ENCODE measurements at regions not wholly inside any gene's neighbourhood (a gene's known extent, or its start where the extent isn't known, plus 50 kb on each side); places are given as distances from the start of the nearest gene placed in this dataset.

DNA sequence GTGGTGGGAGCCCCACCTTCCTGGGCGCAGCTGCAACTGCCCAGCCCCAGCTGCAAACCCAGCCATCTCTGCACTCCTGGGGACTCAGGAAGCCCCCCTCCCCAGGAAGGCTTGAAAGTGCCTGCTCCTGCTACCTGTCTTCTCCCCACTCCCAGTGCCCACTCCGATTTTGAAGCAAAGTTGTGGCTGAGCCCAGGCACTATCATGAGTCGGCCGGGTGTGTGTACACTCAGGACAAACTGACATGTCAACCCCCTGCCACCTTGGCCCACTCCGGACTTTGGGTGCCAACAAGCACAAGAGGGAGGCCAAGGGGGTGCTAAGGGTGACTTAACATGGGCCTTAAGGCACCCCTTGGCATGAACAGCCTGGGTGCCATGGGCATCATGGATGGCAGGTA, 325.5 kb upstream of the PTGER4 start:
- no peak for TF ChIP-seq JUN (IDR thresholded peaks at IDR 0.05)
- TF ChIP-seq, protein P1, sequence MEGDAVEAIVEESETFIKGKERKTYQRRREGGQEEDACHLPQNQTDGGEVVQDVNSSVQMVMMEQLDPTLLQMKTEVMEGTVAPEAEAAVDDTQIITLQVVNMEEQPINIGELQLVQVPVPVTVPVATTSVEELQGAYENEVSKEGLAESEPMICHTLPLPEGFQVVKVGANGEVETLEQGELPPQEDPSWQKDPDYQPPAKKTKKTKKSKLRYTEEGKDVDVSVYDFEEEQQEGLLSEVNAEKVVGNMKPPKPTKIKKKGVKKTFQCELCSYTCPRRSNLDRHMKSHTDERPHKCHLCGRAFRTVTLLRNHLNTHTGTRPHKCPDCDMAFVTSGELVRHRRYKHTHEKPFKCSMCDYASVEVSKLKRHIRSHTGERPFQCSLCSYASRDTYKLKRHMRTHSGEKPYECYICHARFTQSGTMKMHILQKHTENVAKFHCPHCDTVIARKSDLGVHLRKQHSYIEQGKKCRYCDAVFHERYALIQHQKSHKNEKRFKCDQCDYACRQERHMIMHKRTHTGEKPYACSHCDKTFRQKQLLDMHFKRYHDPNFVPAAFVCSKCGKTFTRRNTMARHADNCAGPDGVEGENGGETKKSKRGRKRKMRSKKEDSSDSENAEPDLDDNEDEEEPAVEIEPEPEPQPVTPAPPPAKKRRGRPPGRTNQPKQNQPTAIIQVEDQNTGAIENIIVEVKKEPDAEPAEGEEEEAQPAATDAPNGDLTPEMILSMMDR (IDR thresholded peaks at IDR 0.05): no peak
- TF ChIP-seq, protein P2, sequence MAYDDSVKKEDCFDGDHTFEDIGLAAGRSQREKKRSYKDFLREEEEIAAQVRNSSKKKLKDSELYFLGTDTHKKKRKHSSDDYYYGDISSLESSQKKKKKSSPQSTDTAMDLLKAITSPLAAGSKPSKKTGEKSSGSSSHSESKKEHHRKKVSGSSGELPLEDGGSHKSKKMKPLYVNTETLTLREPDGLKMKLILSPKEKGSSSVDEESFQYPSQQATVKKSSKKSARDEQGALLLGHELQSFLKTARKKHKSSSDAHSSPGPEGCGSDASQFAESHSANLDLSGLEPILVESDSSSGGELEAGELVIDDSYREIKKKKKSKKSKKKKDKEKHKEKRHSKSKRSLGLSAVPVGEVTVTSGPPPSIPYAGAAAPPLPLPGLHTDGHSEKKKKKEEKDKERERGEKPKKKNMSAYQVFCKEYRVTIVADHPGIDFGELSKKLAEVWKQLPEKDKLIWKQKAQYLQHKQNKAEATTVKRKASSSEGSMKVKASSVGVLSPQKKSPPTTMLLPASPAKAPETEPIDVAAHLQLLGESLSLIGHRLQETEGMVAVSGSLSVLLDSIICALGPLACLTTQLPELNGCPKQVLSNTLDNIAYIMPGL (CRISPR knock-in tag; IDR thresholded peaks at IDR 0.05; ENCODE audit: borderline replicate concordance): no peak
- no peak for TF ChIP-seq RFX5 (IDR thresholded peaks at IDR 0.05)
